ENCODE measurements at regions not wholly inside any gene's neighbourhood (a gene's known extent, or its start where the extent isn't known, plus 50 kb on each side); places are given as distances from the start of the nearest gene placed in this dataset.
"Not testable (repeated sequence)": the region's sequence is repeated elsewhere in the genome, so short reads cannot be mapped to it uniquely, and the experiment has no call there.

DNA sequence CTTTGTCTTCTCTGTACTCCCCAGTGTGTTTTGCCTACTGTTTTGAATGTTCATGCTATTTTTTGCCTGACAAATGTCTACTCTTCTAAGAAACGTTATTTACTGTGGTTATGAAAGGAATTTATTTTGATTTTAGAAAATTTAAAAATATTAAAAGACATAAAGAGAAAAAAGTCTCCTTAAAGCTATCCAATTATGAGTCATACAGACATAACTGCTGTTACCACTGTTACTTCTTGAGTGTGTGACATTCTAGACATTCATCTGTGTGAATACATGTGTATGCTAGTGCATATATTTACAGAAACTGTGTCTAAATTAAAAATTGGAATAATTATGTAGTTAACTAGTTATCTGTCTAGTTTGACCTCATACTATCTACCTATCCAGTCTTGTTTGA lies 187.6 kb upstream of the SGCG start:
- in situ Hi-C loops (cut with MboI; ENCODE audit: low sequenced_read_pairs): no loop called here

- in situ Hi-C loops (cut with MboI; ENCODE audit: low sequenced_read_pairs): no loop called here
Measured at GRCh38 chr13:23003446-23003845, 177.3 kb upstream of the SGCG start.

GRCh38 chr13:23007426-23007825 lies 173.4 kb upstream of the SGCG start:
- in situ Hi-C loops (cut with MboI; ENCODE audit: low sequenced_read_pairs): no loop called here

DNA sequence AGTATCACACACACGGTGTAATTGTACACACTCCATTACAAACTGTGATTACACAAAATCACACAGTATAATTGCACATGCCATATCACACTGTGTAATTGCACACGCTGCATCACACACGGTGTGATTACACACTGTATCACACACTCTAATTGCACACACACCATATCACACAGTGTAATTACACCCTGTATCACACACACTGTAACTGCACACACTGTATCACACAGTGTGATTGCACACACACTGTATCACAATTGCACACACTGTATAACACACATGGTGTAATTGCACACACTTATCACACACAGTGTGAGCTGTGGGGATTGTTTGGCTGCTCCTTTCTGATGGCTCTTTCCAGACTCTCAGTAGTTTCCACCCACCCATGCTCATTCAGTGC lies 162.6 kb upstream of the SGCG start:
- in situ Hi-C loops (cut with MboI; ENCODE audit: low sequenced_read_pairs): no loop called here

- in situ Hi-C loops (cut with MboI; ENCODE audit: low sequenced_read_pairs): no loop called here
Measured at GRCh38 chr13:23020246-23020843, 160.4 kb upstream of the SGCG start.

- in situ Hi-C loops (cut with MboI; ENCODE audit: low sequenced_read_pairs): no loop called here
Measured at GRCh38 chr13:23021906-23022305, 158.9 kb upstream of the SGCG start.

DNA sequence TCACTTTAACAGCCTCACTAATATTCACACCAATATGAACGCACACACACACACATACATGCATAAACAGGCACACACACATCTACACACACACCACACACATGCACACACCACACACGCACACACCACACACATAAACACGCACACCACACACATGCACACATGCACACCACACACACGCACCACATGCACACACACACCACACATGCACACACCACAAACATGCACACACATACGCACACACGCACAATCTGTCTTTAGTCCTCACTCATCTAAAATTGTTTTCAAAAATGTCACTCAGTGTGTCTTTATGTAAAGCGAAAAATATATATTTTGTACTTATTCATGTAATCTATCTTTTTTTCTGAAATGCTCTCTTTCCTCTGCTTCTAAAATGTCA lies 158.1 kb upstream of the SGCG start:
- in situ Hi-C loops (cut with MboI; ENCODE audit: low sequenced_read_pairs): no loop called here

GRCh38 chr13:23025864-23026608 lies 154.7 kb upstream of the SGCG start:
- in situ Hi-C loops (cut with MboI; ENCODE audit: low sequenced_read_pairs): no loop called here

DNA sequence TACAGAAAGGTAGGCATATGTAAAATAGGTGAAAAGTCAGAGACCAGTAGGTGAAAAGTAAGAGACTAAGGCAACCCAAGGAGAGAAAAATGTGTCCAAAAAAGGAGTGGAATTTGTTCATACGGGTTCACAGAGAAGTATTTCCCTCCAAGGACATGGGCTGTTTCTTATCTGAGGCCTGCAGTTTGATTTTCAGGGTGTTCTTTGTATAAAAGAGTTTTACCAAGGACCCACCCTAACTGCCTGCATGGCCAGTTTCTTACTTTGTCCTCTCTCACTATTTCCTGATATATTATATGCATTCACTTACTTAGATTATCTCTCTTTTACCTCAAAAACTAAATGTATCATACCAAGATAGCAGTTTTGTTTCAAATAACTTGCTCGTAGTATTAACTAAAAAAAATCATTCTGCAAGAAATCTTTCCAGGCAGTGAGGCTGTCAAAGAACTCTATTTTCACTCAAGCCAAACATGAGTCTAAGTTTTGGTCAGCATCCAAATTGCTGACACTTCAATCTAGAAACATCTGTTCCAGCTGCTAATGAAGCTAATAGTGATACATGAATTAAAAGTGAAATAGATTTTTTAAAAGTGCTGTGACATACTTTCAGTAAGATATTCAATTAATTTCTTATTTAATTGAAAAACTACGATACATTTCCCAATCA lies 141.4 kb upstream of the SGCG start:
- in situ Hi-C loops (cut with MboI; ENCODE audit: low sequenced_read_pairs): no loop called here

DNA sequence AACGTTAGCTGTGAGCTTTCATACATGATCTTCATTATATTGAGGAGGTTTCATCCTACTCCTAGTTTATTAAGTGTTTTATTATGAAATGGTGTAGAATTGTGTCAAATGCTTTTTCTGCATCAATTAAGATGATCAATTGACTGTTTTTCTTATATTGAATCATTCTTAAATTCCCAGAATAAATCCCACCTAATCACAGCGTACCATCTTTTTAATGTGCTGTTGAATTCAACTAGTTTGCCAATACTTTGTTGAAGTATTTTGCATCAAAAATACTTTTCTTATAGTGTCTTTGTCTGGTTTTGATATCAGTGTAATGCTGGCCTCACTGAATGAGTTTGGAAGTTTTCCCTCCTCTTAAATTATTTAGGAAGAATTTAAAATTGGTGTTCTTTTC lies 138.6 kb upstream of the SGCG start:
- in situ Hi-C loops (cut with MboI; ENCODE audit: low sequenced_read_pairs): no loop called here

DNA sequence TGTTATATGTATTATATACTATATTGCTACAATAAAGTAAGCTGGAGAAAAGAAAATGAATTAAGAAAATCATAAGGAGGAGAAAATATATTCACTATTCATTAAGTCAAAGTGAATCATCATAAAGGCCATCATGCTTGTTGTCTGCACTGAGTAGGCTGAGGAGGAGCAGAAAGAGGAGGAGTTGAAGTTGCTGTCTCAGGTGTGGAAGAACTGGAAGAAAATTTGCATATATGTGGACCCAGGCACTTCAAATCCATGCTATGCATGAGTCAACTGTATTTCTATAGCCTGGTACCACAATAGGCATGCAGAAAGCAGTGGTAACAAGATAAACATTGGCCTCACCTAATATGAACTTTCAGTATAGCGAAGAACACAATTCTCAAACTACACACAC lies 135.9 kb upstream of the SGCG start:
- in situ Hi-C loops (cut with MboI; ENCODE audit: low sequenced_read_pairs): no loop called here

DNA sequence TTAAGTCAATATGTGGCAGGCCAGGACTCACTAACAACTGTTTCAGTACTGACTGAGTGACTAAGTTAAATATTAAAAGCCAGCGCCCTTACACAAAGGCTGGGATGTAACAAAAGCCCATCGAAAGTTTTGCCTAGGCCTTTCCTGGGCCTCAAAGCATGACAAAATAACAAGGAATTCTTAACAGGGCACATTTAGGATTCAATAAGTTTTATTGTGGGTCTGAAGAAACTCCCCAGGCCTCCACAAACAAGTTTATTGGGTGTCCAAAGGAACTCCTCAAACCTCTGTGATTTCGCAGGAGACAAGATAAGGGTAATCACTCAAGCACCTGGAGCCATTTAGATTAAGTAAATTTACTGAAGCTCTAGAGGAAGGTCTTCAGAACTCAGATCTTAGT lies 130.7 kb upstream of the SGCG start:
- in situ Hi-C loops (cut with MboI; ENCODE audit: low sequenced_read_pairs): no loop called here

DNA sequence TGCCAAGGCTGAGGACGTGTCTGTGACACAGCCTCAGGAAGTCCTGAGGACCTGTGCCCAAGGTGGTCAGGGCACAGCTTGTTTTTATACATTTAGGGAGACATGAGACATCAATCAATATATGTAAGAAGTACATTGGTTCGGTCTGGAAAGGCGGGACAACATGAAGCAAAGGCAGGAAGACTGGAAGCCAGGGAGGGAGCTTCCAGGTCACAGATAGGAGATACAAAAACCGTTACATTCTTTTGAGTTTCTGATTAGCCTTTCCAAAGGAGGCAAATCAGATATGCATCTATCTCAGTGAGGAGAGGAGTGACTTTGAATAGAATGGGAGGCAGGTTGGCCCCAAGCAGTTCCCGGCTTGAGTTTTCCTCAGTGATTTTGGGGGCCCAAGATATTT lies 127.1 kb upstream of the SGCG start:
- in situ Hi-C loops (cut with MboI; ENCODE audit: low sequenced_read_pairs): not testable (repeated sequence)

DNA sequence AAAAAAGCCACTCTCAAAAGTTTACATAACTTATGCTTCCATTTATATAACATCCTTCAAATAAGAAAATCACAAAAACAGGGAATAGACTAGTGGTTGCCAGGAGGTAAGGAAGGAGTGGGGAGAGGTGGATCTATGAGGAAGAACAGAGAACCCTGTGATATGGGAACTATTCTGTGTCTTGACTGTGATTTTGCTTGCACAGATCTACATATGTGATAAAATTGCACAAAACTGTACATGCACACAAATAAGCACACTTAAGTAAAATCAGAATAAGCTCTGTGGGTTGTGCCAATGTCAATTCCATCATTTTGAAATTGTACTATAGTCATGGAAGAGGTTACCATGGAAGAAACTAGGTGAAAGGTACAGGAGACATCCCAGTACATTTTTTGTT lies 121.6 kb upstream of the SGCG start:
- in situ Hi-C loops (cut with MboI; ENCODE audit: low sequenced_read_pairs): no loop called here

DNA sequence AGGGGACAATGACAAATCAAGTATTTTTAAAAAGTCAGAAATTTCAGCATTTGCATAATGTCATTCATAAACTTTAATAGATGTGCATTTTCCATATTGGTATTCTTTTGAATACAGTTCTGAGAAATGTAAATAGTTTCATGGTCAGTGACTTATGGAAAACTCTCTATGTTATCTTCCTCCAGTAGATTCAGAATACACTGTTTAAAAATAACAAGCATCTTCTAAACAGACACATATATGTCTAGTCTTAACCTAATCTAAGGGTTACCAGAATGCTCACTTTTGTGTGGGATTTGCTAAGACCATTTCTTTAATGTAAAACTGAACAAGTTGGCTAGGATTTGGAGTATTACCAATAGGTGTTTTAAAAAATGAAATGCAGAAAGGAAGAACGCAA lies 119.8 kb upstream of the SGCG start:
- in situ Hi-C loops (cut with MboI; ENCODE audit: low sequenced_read_pairs): no loop called here

GRCh38 chr13:23067129-23067528 lies 113.7 kb upstream of the SGCG start:
- in situ Hi-C loops (cut with MboI; ENCODE audit: low sequenced_read_pairs): no loop called here

DNA sequence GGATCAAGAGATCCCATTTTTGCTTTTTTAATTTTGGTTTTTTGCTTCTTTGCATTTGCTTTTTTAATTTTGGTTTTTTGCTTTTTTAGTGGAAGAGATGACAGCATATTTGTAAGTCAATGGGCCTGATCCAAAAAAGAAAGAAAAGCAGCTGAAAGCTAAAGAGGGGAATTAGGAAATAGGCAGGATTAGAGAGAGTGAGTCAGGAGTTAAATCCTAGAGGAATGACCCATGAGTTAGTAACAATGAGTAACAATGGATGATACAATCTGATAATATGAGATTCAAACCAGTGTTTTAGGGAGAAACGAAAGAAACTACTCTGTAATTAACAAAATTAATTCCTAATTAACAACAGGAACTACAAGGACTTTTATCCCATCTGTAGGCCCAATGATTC lies 111.2 kb upstream of the SGCG start:
- in situ Hi-C loops (cut with MboI; ENCODE audit: low sequenced_read_pairs): no loop called here

DNA sequence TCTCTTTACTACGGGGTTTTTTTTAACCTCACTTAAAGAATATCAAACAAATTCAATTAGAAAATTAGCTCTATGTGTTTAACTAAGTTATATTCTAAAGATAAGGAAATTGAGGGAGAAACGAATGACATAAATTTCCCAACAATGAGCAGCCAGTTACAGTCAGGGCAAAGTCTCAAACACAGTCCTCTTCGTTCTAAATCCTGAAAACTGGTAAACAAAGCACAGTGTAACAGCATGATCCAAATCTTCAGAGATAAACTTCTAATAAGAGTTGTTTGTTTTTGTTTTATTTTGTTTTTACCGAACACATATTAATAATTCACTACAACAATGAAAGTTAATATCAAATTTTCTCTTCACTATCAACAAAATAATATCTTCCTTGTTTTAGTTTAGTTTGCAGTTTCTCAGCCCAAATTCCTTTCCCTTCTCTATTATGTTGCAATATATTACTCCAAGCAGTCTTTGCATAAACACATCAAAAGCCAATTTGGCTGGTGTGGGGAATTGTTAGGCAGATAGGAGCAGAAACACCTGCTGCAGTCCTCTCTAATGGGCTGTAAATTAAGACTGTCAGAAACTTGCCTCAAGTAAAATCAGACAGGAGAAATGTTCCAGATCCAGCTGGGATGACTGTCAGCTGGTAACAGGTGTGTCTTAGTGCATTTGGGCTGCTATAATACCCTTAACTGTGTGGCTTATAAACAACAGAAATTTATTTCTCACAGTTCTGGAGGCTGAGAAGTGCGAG lies 106.5 kb upstream of the SGCG start:
- in situ Hi-C loops (cut with MboI; ENCODE audit: low sequenced_read_pairs): no loop called here

GRCh38 chr13:23081220-23081619 lies 99.6 kb upstream of the SGCG start:
- in situ Hi-C loops (cut with MboI; ENCODE audit: low sequenced_read_pairs): no loop called here

DNA sequence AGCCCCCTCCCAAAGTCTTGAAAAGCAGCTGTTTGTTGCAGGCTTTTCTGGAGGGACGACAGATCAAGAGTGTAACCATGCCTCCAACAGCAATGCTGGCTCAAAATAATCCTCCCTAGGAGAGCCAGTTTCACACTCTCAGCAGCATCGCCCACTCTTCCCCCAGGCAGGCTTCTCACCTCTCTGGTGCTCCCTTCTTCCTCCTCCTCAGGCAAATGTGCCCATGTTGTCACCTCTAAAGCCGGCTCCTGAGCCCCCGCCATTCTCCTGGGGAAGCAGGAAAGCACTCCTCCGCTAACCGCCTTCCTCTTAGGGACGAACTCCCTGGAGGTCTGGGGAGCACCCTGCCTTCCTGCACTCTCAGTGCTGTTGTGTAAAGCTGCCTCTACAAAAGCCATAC lies 98.9 kb upstream of the SGCG start:
- in situ Hi-C loops (cut with MboI; ENCODE audit: low sequenced_read_pairs): no loop called here

- in situ Hi-C loops (cut with MboI; ENCODE audit: low sequenced_read_pairs): no loop called here
Measured at GRCh38 chr13:23086968-23087623, 93.7 kb upstream of the SGCG start.

Data from HL-60/S4 (cell line).